ENCODE measurements at regions not wholly inside any gene's neighbourhood (a gene's known extent, or its start where the extent isn't known, plus 50 kb on each side); places are given as distances from the start of the nearest gene placed in this dataset.

GRCh38 chr11:120032766-120033390 is 105.0 kb downstream of the TRIM29 start:
- DNase-seq, result peak; percentile 33

GRCh38 chr11:120031612-120032600 is 106.0 kb downstream of the TRIM29 start:
- DNase-seq, result peak; percentile 26

- peak; percentile 13 for DNase-seq
These were observed 106.8 kb downstream of the TRIM29 start for GRCh38 chr11:120031156-120031555.

- peak; percentile 13 for DNase-seq
These were observed 107.5 kb downstream of the TRIM29 start for GRCh38 chr11:120030411-120030810.

GRCh38 chr11:120029321-120029720 is 108.6 kb downstream of the TRIM29 start:
- peak; percentile 25 for DNase-seq

- no peak for DNase-seq
These were observed 109.0 kb downstream of the TRIM29 start for GRCh38 chr11:120028897-120029258.

- DNase-seq, result no peak
These were observed 109.6 kb downstream of the TRIM29 start for GRCh38 chr11:120028181-120028896.

GRCh38 chr11:120027546-120028180 is 110.2 kb downstream of the TRIM29 start:
- DNase-seq, result no peak

- DNase-seq, result no peak
These were observed 112.1 kb downstream of the TRIM29 start for GRCh38 chr11:120025606-120026335.

- DNase-seq, result no peak
These were observed 113.3 kb downstream of the TRIM29 start for GRCh38 chr11:120024586-120024985.

- DNase-seq, result no peak
These were observed 113.9 kb downstream of the TRIM29 start for GRCh38 chr11:120024046-120024445.

- DNase-seq, result no peak
These were observed 114.4 kb downstream of the TRIM29 start for GRCh38 chr11:120023551-120023950.

- no peak for DNase-seq
These were observed 114.8 kb downstream of the TRIM29 start for GRCh38 chr11:120023120-120023519.

GRCh38 chr11:120022617-120023016 is 115.3 kb downstream of the TRIM29 start:
- no peak for DNase-seq

- DNase-seq, result no peak
These were observed 115.9 kb downstream of the TRIM29 start for GRCh38 chr11:120021978-120022377.

- no peak for DNase-seq
These were observed 116.4 kb downstream of the TRIM29 start for GRCh38 chr11:120021391-120021953.

- no peak for DNase-seq
These were observed 116.9 kb downstream of the TRIM29 start for GRCh38 chr11:120020981-120021380.

GRCh38 chr11:120020486-120020885 is 117.4 kb downstream of the TRIM29 start:
- no peak for DNase-seq

- no peak for DNase-seq
These were observed 118.7 kb downstream of the TRIM29 start for GRCh38 chr11:120019191-120019590.

GRCh38 chr11:120017582-120018150 is 120.2 kb downstream of the TRIM29 start:
- DNase-seq, result no peak
